ENCODE measurements at regions not wholly inside any gene's neighbourhood (a gene's known extent, or its start where the extent isn't known, plus 50 kb on each side); places are given as distances from the start of the nearest gene placed in this dataset.

DNA sequence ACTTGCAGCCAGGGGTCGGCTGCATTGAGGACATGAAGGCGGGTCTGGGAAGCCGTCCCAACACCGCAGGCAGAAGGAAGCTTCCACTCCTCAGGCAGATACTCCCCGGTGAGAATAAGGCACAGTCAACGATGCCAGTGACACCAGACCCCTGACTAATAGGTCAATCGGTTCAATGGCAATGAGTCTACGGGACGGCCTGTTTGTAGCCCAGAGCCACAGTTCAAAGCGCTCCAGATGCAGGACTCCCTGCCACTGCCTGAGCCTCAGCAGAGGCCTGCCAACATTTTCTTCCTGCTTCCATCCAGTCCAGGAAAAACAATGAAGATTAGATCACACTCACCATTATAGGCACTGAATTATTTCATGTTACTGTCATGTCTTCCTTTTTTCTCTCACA is 84.5 kb upstream of the SIMC1 start:
- Histone ChIP-seq H3K4me3 (ENCODE audit: low read depth, low read length) (no peak overlapping the region), H3K4me1 (ENCODE audit: control insufficient read depth, insufficient read depth, low read length) (peaks cover 14% of the 10 kb centered on the region), H3K27me3 (ENCODE audit: control insufficient read depth, insufficient read depth, low read length) (peaks cover 4% of the 10 kb centered on the region), H3K9me3 (ENCODE audit: control insufficient read depth, insufficient read depth, low read length) (no peaks in the 10 kb centered on the region), H3K9ac (ENCODE audit: low read depth, low read length) (no peak overlapping the region), H3K36me3 (ENCODE audit: control insufficient read depth, insufficient read depth, low read length) (no peaks in the 10 kb centered on the region)

DNA sequence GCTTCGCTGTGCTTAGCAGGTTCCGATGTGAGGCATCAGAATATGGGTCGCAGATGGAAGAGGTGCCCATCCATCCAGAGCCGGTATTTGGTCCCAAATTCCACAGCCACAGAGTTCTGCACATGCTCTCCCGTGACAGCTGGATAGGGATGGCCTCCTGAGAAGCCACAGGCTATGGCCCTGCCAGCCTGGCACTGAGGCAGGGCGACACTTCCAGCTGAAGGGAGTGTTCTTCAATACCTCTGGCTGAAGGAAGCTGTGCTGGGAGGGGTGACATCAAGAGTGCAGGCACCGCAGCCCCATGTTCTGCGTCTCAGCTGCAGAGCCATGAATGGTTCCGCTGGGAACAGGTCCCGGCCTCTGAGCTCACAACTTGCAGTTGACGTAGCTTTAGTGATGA is 83.4 kb upstream of the SIMC1 start:
- Histone ChIP-seq H3K9ac (ENCODE audit: low read depth, low read length) (no peak overlapping the region), H3K36me3 (ENCODE audit: control insufficient read depth, insufficient read depth, low read length) (no peaks in the 10 kb centered on the region), H3K4me1 (ENCODE audit: control insufficient read depth, insufficient read depth, low read length) (peaks cover 14% of the 10 kb centered on the region), H3K9me3 (ENCODE audit: control insufficient read depth, insufficient read depth, low read length) (no peaks in the 10 kb centered on the region), H3K27me3 (ENCODE audit: control insufficient read depth, insufficient read depth, low read length) (peaks cover 4% of the 10 kb centered on the region), H3K4me3 (ENCODE audit: low read depth, low read length) (no peak overlapping the region)

DNA sequence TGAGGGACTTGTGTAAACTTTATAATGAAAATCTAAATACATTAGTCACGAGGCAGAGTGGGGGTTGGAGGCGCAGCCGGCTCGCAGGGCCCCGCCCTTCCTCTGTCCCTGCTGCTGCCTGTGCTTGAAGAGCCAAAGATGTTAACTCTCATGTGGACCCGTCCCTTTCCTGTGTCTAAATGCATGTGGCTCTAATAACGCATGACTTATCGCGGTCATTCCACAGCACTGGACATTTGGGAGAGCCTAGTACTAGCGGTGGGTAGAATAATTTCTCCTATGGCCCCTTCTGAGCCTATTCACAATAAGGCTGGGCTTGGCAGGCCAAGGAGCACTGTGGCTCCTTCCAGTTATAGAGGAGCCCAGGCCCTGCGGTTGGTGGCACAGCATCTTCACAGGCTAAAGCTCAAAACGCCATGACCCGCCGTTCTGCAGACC is 82.3 kb upstream of the SIMC1 start:
- Histone ChIP-seq H3K9ac (ENCODE audit: low read depth, low read length) (no peak overlapping the region), H3K4me1 (ENCODE audit: control insufficient read depth, insufficient read depth, low read length) (peaks cover 14% of the 10 kb centered on the region), H3K27me3 (ENCODE audit: control insufficient read depth, insufficient read depth, low read length) (peaks cover 4% of the 10 kb centered on the region), H3K36me3 (ENCODE audit: control insufficient read depth, insufficient read depth, low read length) (no peaks in the 10 kb centered on the region), H3K4me3 (ENCODE audit: low read depth, low read length) (no peak overlapping the region), H3K9me3 (ENCODE audit: control insufficient read depth, insufficient read depth, low read length) (no peaks in the 10 kb centered on the region)

DNA sequence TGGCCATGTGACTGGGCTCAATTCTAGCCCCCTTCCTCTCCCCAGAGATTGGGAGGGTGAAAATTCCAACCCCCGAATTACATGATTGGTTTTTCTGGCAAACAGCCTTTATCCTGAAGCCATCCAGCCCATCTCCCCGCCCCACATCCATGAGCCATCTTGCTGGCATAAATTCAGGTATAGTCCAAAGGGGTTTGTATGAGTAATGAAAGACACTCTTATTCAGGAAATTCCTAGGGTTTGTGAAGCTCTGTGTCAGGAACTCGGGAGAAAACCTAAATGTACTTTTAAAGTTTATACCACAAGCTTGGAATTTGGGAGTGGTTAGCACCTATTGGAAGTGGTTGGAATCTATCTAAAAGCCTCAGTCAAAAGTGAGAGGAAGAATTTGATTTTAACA is 80.6 kb upstream of the SIMC1 start:
- H3K9me3 ChIP-seq (ENCODE audit: control insufficient read depth, insufficient read depth, low read length): no peaks in the 10 kb centered on the region
- peaks cover 4% of the 10 kb centered on the region for H3K27me3 ChIP-seq (ENCODE audit: control insufficient read depth, insufficient read depth, low read length)
- H3K4me3 ChIP-seq (ENCODE audit: low read depth, low read length): no peak overlapping the region
- no peaks in the 10 kb centered on the region for H3K36me3 ChIP-seq (ENCODE audit: control insufficient read depth, insufficient read depth, low read length)
- H3K9ac ChIP-seq (ENCODE audit: low read depth, low read length): no peak overlapping the region
- peaks cover 7% of the 10 kb centered on the region for H3K4me1 ChIP-seq (ENCODE audit: control insufficient read depth, insufficient read depth, low read length)

DNA sequence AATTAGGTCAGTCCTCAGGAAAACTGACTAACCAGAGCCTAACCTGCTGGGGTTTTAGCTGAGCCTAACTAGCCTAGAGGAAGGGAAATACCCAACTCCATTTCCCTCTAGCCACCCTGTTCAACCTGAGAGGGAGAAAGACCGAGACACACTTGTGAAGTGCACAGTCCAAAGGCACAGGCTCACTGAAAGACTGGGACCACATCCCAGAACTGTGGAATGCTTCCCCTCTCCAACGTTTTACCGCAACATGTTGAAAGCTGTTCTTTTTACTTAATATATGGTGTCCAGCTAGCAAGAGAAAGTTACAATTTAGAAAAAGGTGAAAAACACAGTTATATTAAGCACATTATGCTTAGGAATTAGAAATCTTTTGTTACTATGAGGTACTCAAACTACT is 76.8 kb upstream of the SIMC1 start:
- Histone ChIP-seq H3K9me3 (ENCODE audit: control insufficient read depth, insufficient read depth, low read length) (no peaks in the 10 kb centered on the region), H3K27me3 (ENCODE audit: control insufficient read depth, insufficient read depth, low read length) (no peaks in the 10 kb centered on the region), H3K4me1 (ENCODE audit: control insufficient read depth, insufficient read depth, low read length) (no peaks in the 10 kb centered on the region), H3K4me3 (ENCODE audit: low read depth, low read length) (no peak overlapping the region), H3K9ac (ENCODE audit: low read depth, low read length) (no peak overlapping the region), H3K36me3 (ENCODE audit: control insufficient read depth, insufficient read depth, low read length) (no peaks in the 10 kb centered on the region)

DNA sequence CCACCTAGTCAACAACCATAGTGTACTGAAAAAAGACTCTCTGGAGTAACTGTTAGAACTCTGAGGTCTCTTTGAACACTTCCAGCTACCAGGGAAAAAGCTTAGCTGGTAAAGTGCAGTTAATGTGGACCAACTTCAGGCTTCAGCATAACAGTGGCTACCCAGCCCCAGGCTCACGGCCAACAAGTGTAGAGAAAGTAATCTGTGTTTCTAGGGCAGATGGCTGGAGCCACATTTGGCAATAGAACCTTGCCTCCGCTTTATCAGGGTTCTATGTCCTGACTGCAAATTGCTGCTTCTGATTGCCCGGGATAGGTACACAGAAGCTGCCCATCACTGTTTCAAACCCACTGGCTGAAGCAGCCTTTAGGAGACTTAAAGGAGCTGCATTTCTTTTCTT is 76.0 kb upstream of the SIMC1 start:
- no peaks in the 10 kb centered on the region for H3K36me3 ChIP-seq (ENCODE audit: control insufficient read depth, insufficient read depth, low read length)
- H3K9ac ChIP-seq (ENCODE audit: low read depth, low read length): no peak overlapping the region
- no peak overlapping the region for H3K4me3 ChIP-seq (ENCODE audit: low read depth, low read length)
- no peaks in the 10 kb centered on the region for H3K9me3 ChIP-seq (ENCODE audit: control insufficient read depth, insufficient read depth, low read length)
- no peaks in the 10 kb centered on the region for H3K4me1 ChIP-seq (ENCODE audit: control insufficient read depth, insufficient read depth, low read length)
- no peaks in the 10 kb centered on the region for H3K27me3 ChIP-seq (ENCODE audit: control insufficient read depth, insufficient read depth, low read length)

DNA sequence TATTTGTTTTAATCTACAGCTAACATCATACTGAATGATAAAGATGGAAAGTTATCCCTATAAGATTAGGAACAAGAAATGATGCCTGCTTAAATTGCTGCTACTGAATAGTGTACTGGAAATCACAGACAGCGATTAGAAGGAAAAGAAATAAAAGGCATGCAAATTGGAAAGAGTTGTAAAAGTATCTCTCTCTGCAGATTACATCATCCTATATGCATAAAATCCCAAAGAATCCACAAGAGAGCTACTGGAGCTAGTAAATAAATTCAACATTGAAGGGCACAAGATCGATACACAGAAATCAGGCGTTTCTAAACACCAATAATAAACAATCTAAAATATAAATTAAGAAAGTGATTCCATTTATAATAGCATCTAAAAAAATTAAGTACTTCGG is 75.3 kb upstream of the SIMC1 start:
- Histone ChIP-seq H3K27me3 (ENCODE audit: control insufficient read depth, insufficient read depth, low read length) (no peaks in the 10 kb centered on the region), H3K36me3 (ENCODE audit: control insufficient read depth, insufficient read depth, low read length) (no peaks in the 10 kb centered on the region), H3K4me3 (ENCODE audit: low read depth, low read length) (no peak overlapping the region), H3K9me3 (ENCODE audit: control insufficient read depth, insufficient read depth, low read length) (no peaks in the 10 kb centered on the region), H3K4me1 (ENCODE audit: control insufficient read depth, insufficient read depth, low read length) (no peaks in the 10 kb centered on the region), H3K9ac (ENCODE audit: low read depth, low read length) (no peak overlapping the region)

DNA sequence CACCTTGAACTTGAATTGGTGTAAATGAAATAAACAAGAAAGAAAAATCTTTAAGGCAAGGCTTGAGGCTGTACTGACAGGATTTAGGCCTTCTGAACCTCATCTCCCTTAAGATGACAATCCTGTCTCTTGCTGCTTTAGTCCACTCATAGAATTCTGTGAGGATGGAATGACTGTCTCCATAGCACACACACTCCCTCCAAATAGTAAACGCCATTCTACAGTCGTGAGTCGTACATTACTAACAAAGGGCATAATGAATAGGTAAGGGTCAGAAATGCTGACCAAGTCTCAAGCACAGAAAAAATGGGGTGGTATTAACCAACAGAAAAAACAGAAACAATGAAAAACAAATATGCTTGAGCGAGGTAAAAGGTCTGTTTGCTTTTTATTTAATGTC is 71.8 kb upstream of the SIMC1 start:
- Histone ChIP-seq H3K36me3 (ENCODE audit: control insufficient read depth, insufficient read depth, low read length) (no peaks in the 10 kb centered on the region), H3K9ac (ENCODE audit: low read depth, low read length) (no peak overlapping the region), H3K9me3 (ENCODE audit: control insufficient read depth, insufficient read depth, low read length) (no peaks in the 10 kb centered on the region), H3K4me3 (ENCODE audit: low read depth, low read length) (no peak overlapping the region), H3K4me1 (ENCODE audit: control insufficient read depth, insufficient read depth, low read length) (no peaks in the 10 kb centered on the region), H3K27me3 (ENCODE audit: control insufficient read depth, insufficient read depth, low read length) (peaks cover 14% of the 10 kb centered on the region)

DNA sequence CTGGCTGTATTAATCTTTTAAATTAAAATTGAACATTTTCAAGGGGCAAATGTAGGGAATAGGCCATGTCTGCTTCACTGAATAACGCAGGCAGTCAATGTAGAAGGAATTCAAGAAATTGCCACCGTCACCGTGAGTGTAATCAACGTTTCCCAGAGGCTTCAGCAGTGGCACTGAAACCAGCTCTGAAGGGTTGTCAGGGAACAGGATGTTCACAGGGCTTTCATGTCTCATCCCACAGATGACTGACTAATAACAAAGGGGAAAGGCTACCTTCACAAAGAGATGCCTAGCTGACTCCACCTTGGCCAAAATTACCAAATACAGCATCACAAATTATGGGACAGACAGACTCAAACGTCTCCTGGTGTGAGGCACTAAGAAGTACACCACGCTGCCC is 70.4 kb upstream of the SIMC1 start:
- H3K36me3 ChIP-seq (ENCODE audit: control insufficient read depth, insufficient read depth, low read length): no peaks in the 10 kb centered on the region
- no peaks in the 10 kb centered on the region for H3K9me3 ChIP-seq (ENCODE audit: control insufficient read depth, insufficient read depth, low read length)
- no peaks in the 10 kb centered on the region for H3K4me1 ChIP-seq (ENCODE audit: control insufficient read depth, insufficient read depth, low read length)
- H3K4me3 ChIP-seq (ENCODE audit: low read depth, low read length): no peak overlapping the region
- peaks cover 14% of the 10 kb centered on the region for H3K27me3 ChIP-seq (ENCODE audit: control insufficient read depth, insufficient read depth, low read length)
- H3K9ac ChIP-seq (ENCODE audit: low read depth, low read length): no peak overlapping the region

DNA sequence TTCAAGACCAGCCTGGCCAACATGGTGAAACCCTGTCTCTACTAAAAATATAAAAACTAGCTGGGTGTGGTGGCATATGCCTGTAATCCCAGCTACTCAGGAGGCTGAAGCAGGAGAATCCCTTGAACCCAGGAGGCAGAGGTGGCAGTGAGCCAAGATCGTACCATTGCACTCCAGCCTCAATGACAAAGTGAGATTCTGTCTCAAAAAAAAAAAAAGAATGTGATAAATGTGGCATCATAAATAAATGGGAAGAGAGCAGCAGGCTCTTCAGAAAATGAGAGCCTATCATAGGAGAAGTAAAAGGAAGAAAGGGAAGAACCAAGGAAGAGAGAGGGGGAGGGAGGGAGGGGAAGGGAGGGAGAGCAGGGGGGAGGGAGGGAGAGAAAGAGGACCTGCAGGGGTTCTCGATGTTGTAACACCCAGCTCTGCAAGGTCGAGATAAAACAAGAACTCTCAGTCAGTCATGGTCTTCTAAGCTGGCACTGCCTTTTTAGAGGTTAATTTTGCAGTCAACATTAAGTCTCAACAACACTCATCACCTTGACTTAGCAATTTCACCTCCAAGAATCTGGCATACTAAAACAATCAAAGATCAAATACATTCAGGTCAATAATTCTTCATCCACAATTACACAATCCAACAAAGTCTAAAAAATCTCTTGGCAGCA is 68.7 kb upstream of the SIMC1 start:
- Histone ChIP-seq H3K36me3 (ENCODE audit: control insufficient read depth, insufficient read depth, low read length) (no peaks in the 10 kb centered on the region), H3K27me3 (ENCODE audit: control insufficient read depth, insufficient read depth, low read length) (peaks cover 23% of the 10 kb centered on the region), H3K9me3 (ENCODE audit: control insufficient read depth, insufficient read depth, low read length) (no peaks in the 10 kb centered on the region), H3K4me1 (ENCODE audit: control insufficient read depth, insufficient read depth, low read length) (no peaks in the 10 kb centered on the region), H3K4me3 (ENCODE audit: low read depth, low read length) (no peak overlapping the region), H3K9ac (ENCODE audit: low read depth, low read length) (no peak overlapping the region)

DNA sequence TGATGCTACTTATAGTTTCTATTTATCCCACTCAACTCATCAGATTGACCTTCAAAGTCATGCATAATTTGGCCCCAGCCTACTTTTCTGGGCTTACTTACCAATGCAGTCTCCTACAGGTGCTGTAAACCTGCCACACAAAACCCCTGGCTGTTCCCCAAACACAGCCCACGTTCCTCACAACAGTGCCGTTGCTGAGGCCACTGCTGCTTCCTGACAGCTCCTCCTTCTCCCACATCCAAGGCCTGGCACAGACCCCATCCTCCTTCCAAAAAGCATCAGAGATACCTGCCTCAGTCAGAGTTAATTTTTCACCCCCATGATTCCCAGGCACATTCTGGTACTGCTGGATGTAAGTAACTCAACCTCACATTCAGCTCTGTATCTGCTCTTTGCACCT is 68.1 kb upstream of the SIMC1 start:
- Histone ChIP-seq H3K36me3 (ENCODE audit: control insufficient read depth, insufficient read depth, low read length) (no peaks in the 10 kb centered on the region), H3K9ac (ENCODE audit: low read depth, low read length) (no peak overlapping the region), H3K9me3 (ENCODE audit: control insufficient read depth, insufficient read depth, low read length) (no peaks in the 10 kb centered on the region), H3K4me1 (ENCODE audit: control insufficient read depth, insufficient read depth, low read length) (no peaks in the 10 kb centered on the region), H3K27me3 (ENCODE audit: control insufficient read depth, insufficient read depth, low read length) (peaks cover 28% of the 10 kb centered on the region), H3K4me3 (ENCODE audit: low read depth, low read length) (no peak overlapping the region)

DNA sequence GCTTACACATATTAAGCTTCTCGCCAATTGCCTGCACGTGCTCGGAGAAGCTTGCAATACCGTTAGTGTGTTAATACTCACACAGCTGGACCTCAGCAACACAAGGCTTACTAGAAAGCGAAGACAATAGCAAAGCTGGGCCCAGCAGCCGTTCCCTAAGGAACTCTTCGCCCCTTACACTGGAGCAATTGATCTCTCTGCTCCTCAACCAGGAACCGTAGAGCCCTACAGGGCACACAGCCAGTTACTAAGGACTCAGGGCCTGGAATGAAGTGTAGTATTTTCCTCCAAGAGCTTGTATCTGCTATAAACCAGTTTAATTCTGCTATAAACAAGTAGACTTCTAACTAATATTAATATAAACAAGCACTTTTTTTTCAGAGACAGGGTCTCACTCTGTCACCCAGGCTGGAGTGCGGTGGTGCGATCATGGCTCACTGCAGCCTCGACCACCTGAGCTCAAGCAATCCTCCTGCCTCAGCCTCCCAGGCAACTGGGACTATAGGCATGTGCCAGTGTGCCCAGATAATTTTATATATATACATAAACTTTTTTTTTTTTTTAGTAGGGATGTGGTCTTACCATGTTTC is 67.0 kb upstream of the SIMC1 start:
- Histone ChIP-seq H3K4me3 (ENCODE audit: low read depth, low read length) (no peak overlapping the region), H3K27me3 (ENCODE audit: control insufficient read depth, insufficient read depth, low read length) (peaks cover 40% of the 10 kb centered on the region), H3K36me3 (ENCODE audit: control insufficient read depth, insufficient read depth, low read length) (no peaks in the 10 kb centered on the region), H3K4me1 (ENCODE audit: control insufficient read depth, insufficient read depth, low read length) (no peaks in the 10 kb centered on the region), H3K9ac (ENCODE audit: low read depth, low read length) (no peak overlapping the region), H3K9me3 (ENCODE audit: control insufficient read depth, insufficient read depth, low read length) (no peaks in the 10 kb centered on the region)

Measured in iPS-15b (cell line).